ENCODE measurements at regions not wholly inside any gene's neighbourhood (a gene's known extent, or its start where the extent isn't known, plus 50 kb on each side); places are given as distances from the start of the nearest gene placed in this dataset.

DNA sequence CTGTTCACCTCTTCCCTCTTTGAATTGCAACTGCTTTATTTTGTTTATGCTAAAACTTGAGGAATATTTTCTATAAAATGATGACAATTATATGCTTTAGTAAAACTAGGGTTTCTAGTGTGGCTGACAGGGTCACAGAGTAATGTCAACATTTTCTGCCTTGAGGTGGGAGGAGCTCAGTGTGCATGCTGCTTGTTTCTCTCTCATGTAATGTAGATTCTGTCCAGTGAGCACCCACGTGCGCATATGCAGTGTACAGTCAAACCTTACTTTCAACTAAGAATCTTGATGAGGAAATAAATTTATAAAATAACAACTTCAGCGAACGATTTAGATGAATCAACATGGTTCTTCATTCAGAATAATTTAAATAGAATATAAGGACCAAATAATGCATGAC lies 603.9 kb downstream of the PCDH17 start:
- H3K4me3 ChIP-seq (replicated peaks; ENCODE audit: low read depth, low read length): no peak overlapping the region
- DNase-seq (ENCODE audit: extremely low read depth, insufficient read length): no peak
- no peaks in the 10 kb centered on the region for H3K27me3 ChIP-seq (replicated peaks; ENCODE audit: control insufficient read depth, insufficient read depth, low read length)
- TF ChIP-seq, protein P1, sequence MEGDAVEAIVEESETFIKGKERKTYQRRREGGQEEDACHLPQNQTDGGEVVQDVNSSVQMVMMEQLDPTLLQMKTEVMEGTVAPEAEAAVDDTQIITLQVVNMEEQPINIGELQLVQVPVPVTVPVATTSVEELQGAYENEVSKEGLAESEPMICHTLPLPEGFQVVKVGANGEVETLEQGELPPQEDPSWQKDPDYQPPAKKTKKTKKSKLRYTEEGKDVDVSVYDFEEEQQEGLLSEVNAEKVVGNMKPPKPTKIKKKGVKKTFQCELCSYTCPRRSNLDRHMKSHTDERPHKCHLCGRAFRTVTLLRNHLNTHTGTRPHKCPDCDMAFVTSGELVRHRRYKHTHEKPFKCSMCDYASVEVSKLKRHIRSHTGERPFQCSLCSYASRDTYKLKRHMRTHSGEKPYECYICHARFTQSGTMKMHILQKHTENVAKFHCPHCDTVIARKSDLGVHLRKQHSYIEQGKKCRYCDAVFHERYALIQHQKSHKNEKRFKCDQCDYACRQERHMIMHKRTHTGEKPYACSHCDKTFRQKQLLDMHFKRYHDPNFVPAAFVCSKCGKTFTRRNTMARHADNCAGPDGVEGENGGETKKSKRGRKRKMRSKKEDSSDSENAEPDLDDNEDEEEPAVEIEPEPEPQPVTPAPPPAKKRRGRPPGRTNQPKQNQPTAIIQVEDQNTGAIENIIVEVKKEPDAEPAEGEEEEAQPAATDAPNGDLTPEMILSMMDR (IDR thresholded peaks at IDR 0.05; ENCODE audit: insufficient read depth, low read length, poor library complexity, severe bottlenecking): no peak
- no peaks in the 10 kb centered on the region for H3K36me3 ChIP-seq (ENCODE audit: control insufficient read depth, insufficient read depth, low read length)

DNA sequence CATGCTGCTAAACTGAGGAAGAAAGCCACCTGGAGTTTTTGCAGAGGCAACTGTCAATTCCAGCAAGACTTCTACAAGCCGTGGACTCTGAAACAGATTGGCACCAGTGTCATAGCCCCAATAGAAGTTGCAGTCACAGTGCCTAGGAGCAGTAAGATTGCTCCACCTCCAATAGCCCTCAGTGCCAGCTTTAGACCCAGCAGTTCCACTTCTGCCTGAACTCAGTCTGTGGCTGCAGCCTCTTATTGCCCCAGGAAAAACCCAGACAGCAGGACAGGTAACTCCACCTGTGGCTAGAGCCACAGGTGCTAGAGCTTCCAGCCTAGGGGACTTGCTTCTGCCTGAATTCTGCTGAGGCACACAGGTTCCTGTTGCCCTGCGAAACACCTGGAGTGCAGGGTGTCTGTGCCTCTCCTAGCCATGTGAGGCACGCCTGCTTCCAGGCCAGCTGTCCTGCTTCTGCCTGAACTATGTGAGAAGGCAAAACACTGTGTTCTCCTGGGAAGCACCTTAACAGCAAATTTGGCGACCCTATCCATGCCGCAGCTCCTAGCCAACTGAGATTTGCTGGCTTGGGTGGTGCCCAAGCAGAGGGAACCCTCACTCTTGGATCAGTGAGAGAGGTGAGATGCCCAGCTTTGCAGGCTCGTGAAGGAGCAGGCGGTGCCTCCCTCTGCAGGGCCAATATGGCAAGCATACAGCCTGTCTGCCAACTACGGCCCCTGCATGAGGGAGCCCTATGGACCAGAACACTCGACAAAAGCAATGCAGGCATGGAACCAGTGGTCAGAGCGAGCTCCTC lies 607.6 kb downstream of the PCDH17 start:
- no peak overlapping the region for H3K4me3 ChIP-seq (replicated peaks; ENCODE audit: low read depth, low read length)
- no peaks in the 10 kb centered on the region for H3K36me3 ChIP-seq (ENCODE audit: control insufficient read depth, insufficient read depth, low read length)
- TF ChIP-seq, protein P1 (IDR thresholded peaks at IDR 0.05; ENCODE audit: insufficient read depth, low read length, poor library complexity, severe bottlenecking): no peak
- DNase-seq (ENCODE audit: extremely low read depth, insufficient read length): no peak
- no peaks in the 10 kb centered on the region for H3K27me3 ChIP-seq (replicated peaks; ENCODE audit: control insufficient read depth, insufficient read depth, low read length)

DNA sequence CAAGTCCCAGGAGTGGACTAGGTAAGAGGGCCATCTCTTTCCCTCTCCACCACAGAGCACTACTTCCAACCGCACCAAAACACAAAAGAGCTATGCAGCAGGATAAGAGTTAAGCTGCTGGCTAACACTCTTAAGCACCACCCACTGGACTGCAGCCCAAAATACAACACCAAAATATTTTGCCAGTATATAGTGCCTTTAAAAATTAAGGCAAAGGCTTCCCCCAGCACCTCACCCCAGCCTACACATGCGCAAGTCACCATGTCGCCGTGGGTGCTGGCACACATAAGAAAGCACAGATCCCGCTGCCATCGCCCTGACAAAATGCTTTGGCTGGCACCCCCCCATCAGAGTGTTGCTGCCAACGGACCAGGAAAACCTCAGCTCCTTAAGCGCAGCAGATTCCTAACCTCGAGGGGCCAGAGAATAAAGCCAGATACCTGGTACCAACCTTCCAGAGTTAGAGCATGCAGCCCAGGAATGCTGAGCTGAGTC lies 608.3 kb downstream of the PCDH17 start:
- no peaks in the 10 kb centered on the region for H3K27me3 ChIP-seq (replicated peaks; ENCODE audit: control insufficient read depth, insufficient read depth, low read length)
- no peak for DNase-seq (ENCODE audit: extremely low read depth, insufficient read length)
- no peak overlapping the region for H3K4me3 ChIP-seq (replicated peaks; ENCODE audit: low read depth, low read length)
- no peaks in the 10 kb centered on the region for H3K36me3 ChIP-seq (ENCODE audit: control insufficient read depth, insufficient read depth, low read length)
- TF ChIP-seq, protein P1 (IDR thresholded peaks at IDR 0.05; ENCODE audit: insufficient read depth, low read length, poor library complexity, severe bottlenecking): no peak

DNA sequence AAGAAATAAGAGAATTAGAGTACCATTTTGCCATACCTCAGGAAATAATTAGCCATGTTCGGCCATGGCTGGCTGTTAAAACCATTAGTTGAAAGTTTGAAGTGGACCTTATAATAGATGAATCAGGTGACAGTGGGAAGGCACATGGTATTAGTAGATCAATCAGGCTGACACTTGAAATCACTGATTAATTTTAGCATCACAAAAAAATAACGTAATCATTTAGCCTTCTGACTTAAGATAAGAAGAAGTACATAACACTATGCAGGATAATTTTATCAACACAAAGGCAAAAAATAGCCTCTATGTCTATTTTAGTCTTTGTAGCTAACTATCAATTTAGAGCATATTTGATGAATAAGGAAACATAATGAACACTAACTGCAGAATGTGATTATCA lies 615.5 kb downstream of the PCDH17 start:
- H3K27me3 ChIP-seq (replicated peaks; ENCODE audit: control insufficient read depth, insufficient read depth, low read length): no peaks in the 10 kb centered on the region
- TF ChIP-seq, protein P1 (IDR thresholded peaks at IDR 0.05; ENCODE audit: insufficient read depth, low read length, poor library complexity, severe bottlenecking): no peak
- H3K36me3 ChIP-seq (ENCODE audit: control insufficient read depth, insufficient read depth, low read length): no peaks in the 10 kb centered on the region
- H3K4me3 ChIP-seq (replicated peaks; ENCODE audit: low read depth, low read length): no peak overlapping the region
- DNase-seq (ENCODE audit: extremely low read depth, insufficient read length): no peak

DNA sequence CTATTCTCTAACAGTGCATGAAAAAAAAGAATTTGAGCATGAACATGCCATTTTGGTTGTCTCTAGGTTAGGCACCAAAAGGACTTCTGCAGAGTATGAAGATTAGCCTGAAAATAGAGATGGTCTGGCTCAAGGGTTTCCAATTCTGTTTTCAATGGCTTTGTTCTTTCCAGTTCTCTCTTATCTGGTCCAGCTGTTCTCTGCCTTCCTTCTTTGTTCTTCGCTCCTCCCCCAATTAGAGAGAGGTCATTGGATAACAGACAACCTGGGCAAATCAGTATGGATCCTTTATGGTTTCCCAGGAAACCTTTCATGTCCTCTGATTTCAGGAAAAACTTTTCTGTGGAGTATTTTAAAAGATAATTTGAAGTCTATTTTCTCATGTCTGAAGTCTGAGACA lies 623.4 kb downstream of the PCDH17 start:
- H3K36me3 ChIP-seq (ENCODE audit: control insufficient read depth, insufficient read depth, low read length): no peaks in the 10 kb centered on the region
- TF ChIP-seq, protein P1 (IDR thresholded peaks at IDR 0.05; ENCODE audit: insufficient read depth, low read length, poor library complexity, severe bottlenecking): no peak
- no peaks in the 10 kb centered on the region for H3K27me3 ChIP-seq (replicated peaks; ENCODE audit: control insufficient read depth, insufficient read depth, low read length)
- H3K4me3 ChIP-seq (replicated peaks; ENCODE audit: low read depth, low read length): no peak overlapping the region
- DNase-seq (ENCODE audit: extremely low read depth, insufficient read length): no peak

All from GM06990 (cell line).